IgD-negative memory B cell (primary cell): ENCODE measurements at regions not wholly inside any gene's neighbourhood (a gene's known extent, or its start where the extent isn't known, plus 50 kb on each side); places are given as distances from the start of the nearest gene placed in this dataset.

Experiments used
- H3K27ac Mint-ChIP-seq, 3 donors: one replicate each; pipeline ENCODE4 v1.8.0; 2020 to 2022; ENCODE audit warnings: mild to moderate bottlenecking in 3 of 3, mixed read lengths in 3 of 3, moderate library complexity in 1 of 3
- H3K27me3 Mint-ChIP-seq: one replicate; pipeline ENCODE4 v1.8.0; 2021; ENCODE audit warnings: mixed read lengths
- H3K36me3 Mint-ChIP-seq: one replicate; pipeline ENCODE4 v1.8.0; 2020; ENCODE audit warnings: mild to moderate bottlenecking, mixed read lengths
- H3K4me1 Mint-ChIP-seq, 3 donors: one replicate each; pipeline ENCODE4 v1.8.0; 2020 to 2022; ENCODE audit warnings: mixed read lengths in 3 of 3, mild to moderate bottlenecking in 1 of 3
- H3K4me3 Mint-ChIP-seq, 4 donors: one replicate each; pipeline ENCODE4 v1.8.0; 2020 to 2022; ENCODE audit warnings: mild to moderate bottlenecking in 4 of 4, mixed read lengths in 4 of 4, moderate library complexity in 3 of 4
- H3K9me3 Mint-ChIP-seq, 3 donors: one replicate each; pipeline ENCODE4 v1.8.0; 2020 to 2021; ENCODE audit warnings: mixed read lengths in 3 of 3, mild to moderate bottlenecking in 1 of 3

DNA sequence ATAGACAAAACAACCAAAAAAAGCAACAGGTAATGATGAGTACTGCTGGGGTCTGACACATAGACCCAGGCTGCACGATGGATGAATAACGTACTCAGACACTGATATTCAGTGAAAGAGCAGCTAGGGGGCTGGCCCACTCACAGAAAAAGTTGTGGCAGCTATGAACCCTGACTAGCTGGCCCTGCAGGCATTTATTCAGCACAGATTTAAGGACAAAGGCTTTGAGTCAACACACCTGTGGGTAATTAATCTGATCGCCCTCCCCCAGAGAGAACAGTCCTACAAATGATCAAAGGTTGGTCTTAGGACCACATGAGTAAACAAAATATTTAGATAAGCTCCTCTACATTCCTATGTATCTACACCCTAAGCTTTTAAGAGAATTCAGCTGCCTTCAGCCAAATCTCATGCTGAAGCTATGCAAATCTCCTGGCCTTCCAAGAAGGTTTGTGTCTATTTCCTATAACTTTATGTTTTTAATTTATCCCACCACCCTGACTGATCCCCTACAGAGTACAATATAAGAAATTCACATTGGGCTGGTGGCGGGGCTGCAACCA is 81.7 kb upstream of the NXT1 start:
- peaks cover 2% of the 10 kb centered on the region for H3K27me3 Mint-ChIP-seq
- peaks cover 0 to 17% (median 9%) of the 10 kb centered on the region in 3 donors for H3K9me3 Mint-ChIP-seq
- H3K4me3 Mint-ChIP-seq, result no peak overlapping the region
- H3K27ac Mint-ChIP-seq, result no peak overlapping the region
- H3K36me3 Mint-ChIP-seq, result no peaks in the 10 kb centered on the region
- H3K4me1 Mint-ChIP-seq, result no peaks in the 10 kb centered on the region

- H3K27ac Mint-ChIP-seq, result no peak overlapping the region
- no peaks in the 10 kb centered on the region for H3K36me3 Mint-ChIP-seq
- no peak overlapping the region for H3K4me3 Mint-ChIP-seq
- H3K9me3 Mint-ChIP-seq, result peaks cover 0 to 24% (median 10%) of the 10 kb centered on the region in 3 donors
- H3K4me1 Mint-ChIP-seq, result no peaks in the 10 kb centered on the region
- no peaks in the 10 kb centered on the region for H3K27me3 Mint-ChIP-seq
These were observed 82.7 kb upstream of the NXT1 start for GRCh38 chr20:23267909-23268308.

DNA sequence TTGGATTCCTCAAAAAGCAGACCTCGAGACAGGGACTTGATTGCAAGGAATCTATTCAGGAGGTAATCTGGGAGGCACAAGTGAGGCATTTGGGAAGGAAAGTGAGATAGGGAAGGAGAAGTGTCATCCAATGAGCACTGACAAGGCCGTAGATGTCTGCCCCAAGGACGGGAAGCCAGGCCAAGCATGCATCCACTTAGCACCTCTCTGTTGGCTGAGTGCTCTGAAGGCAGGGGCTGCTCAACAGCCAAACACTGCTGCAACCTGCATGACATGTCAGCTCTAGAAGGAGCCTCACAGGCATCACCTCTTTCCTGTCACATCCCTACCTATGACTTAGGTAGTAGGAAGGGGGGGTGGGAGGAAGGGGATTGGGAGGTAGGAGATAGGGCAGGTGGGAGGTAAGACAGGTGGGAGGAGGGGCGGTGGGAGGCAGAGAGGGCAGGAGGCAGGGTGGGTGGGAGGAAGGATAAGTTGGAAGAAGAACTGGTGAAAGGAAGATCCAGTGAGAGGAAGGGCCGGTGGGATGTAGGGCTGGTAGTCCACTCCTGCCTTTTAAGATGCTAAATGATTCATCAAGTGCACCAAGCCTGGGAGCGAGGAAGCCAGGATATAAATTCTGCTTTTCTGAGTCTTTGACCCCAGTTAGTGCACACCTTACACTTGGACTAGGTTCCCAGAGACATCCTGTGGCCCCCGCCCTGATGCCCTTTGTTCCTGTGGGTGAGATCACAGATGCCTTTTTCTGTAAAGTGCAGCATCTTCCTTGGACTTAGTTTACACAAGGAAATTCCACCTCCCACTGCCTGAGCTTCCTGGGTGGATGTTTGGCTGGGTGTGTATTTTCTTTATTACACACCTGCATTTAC is 83.8 kb upstream of the NXT1 start:
- Mint-ChIP-seq H3K27ac (no peak overlapping the region), H3K9me3 (peaks cover 0 to 24% (median 10%) of the 10 kb centered on the region in 3 donors), H3K4me1 (no peaks in the 10 kb centered on the region)

DNA sequence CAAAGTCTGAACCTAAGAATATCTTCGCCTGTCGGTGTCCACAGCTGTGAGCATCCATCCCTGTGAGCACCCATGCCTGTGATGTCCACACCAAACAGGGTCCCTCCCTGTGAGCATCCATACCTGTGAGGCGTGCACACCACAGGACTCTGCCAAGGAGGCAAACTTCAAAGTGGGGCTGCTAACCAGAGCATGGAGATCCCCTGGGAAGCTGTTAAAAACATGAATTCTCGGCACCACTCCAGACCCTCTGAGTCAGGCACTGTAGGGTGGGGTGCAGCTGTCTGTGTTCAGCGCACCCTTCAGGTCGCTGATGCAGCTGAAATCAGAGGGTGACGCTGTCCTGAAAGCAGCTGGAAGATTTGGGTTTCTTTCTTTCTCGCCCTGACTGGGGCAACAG is 85.4 kb upstream of the NXT1 start:
- peaks cover 0 to 2% (median 0%) of the 10 kb centered on the region in 3 donors for H3K4me1 Mint-ChIP-seq
- no peaks in the 10 kb centered on the region for H3K27me3 Mint-ChIP-seq
- no peak overlapping the region for H3K4me3 Mint-ChIP-seq
- H3K9me3 Mint-ChIP-seq, result peaks cover 0 to 24% (median 10%) of the 10 kb centered on the region in 3 donors
- no peak overlapping the region for H3K27ac Mint-ChIP-seq
- no peaks in the 10 kb centered on the region for H3K36me3 Mint-ChIP-seq

More for the DNA sequence above, 83.8 kb upstream of the NXT1 start:
- no peaks in the 10 kb centered on the region for H3K36me3 Mint-ChIP-seq
- no peaks in the 10 kb centered on the region for H3K27me3 Mint-ChIP-seq
- H3K4me3 Mint-ChIP-seq, result no peak overlapping the region

DNA sequence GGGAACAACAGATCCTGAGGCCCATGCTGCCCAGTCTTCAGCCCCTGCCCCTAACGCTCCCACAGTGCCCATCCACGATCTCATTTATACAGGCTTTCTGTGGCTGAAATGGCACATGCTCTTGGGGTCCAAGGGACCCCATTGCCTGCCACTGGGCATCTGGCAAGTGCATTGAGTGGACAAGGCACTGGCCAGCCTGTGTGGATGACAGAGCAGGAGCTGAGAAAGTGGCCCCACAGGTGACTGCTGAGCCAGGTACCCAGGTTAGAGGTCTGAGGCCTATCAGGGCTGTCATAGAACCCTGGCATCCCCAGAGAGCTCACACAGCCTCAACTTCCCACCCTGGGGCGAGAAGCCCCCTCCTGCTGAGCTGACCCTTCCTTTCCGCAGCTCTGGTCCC is 86.0 kb upstream of the NXT1 start:
- no peaks in the 10 kb centered on the region for H3K36me3 Mint-ChIP-seq
- H3K4me3 Mint-ChIP-seq, result no peak overlapping the region
- H3K27ac Mint-ChIP-seq, result no peak overlapping the region
- peaks cover 0 to 2% (median 0%) of the 10 kb centered on the region in 3 donors for H3K4me1 Mint-ChIP-seq
- peaks cover 2% of the 10 kb centered on the region for H3K27me3 Mint-ChIP-seq
- peaks cover 0 to 21% (median 10%) of the 10 kb centered on the region in 3 donors for H3K9me3 Mint-ChIP-seq

DNA sequence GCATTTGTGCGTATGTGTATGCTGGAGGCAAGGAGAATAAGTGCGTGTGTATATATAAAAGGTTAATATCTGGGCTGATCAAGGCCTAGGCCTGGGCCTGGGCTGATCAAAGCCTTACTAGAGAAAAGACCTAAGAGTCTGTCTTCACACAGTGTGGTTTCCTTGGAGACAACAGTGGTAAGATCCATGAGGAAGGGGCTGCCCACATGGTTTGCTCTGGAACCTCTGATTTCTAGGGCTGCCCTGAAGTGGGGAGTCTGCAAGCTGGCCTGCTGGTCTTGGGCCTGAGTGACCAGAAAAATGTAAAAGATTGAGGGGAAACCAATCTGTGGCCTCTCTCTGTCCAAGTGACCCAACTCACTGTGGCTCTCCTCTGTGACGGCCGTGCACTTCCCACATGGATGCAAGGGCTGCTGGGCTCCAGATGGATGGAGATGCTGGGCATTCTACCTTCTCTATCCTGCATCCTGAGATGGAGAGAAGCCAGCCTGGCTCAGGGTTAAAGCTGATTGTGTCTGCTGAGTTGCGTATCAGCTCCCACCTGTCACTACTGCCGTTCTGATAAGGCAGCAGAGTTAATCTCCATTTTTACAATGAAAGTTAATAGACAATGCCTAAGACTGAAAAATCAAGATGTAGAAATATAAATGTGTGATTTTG is 90.3 kb upstream of the NXT1 start:
- no peak overlapping the region for H3K27ac Mint-ChIP-seq
- H3K4me3 Mint-ChIP-seq, result no peak overlapping the region
- peaks cover 7% of the 10 kb centered on the region for H3K27me3 Mint-ChIP-seq
- H3K4me1 Mint-ChIP-seq, result peaks cover 0 to 2% (median 0%) of the 10 kb centered on the region in 3 donors
- peaks cover 2% of the 10 kb centered on the region for H3K36me3 Mint-ChIP-seq
- H3K9me3 Mint-ChIP-seq, result peaks cover 0 to 8% (median 3%) of the 10 kb centered on the region in 3 donors

DNA sequence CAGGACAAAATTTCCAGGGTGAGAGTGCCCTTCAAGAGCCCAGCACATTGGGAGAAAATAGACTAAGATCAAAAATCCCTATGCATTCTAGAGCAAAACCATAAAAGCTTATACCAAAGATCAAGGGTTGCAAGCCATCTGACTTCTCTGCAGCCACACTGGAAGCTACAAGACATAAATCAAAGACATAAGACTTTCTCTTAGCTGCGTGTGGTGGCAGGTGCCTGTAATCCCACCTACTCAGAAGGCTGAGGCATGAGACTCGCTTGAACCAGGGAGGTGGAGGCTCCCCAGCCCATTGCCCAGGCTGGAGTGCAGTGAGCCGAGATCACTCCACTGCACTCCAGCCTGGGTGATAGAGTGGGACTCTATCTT is 91.9 kb upstream of the NXT1 start:
- H3K27ac Mint-ChIP-seq, result no peak overlapping the region

DNA sequence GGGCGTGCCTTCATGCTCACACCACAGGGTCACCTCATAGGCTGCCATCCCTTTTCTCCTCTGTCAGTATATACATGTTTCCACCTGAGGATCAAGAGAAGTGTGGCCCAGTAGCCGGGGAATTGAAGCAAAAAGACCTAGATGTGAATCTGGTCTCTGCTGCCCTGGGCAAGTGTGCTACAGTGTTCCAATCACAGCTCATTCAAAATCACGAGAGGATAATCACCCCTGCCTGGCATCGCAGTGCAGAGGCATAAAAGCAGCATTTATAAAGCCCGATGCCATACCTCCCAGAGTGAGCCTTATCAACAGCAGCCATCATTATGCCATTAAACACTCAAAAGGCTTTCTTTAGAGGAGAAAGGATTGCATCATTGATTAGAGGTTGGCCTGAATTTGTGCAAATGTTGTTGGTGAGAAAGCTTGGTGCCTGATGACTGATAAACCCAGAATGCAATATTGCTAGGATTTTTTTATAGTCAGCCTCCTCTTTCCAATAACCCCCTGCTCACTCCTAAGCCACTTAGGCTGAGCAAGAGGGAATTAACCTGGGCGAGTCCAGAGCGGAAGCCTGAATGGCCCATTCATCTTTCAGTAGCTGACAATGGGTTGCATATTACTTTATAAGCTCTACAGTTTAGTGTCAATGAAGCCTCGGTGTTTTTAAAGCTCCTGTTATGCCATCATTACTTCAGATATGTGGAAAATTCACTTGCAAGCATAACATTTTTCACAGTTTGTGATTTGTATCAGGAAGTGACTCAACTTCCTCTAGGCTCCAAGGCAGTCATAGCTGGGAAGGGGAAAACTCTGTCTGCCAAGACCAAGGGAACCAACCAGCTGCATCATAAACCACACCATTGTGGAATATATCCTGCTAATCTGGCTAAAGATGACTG is 92.5 kb upstream of the NXT1 start:
- Mint-ChIP-seq H3K27me3 (peaks cover 8% of the 10 kb centered on the region), H3K4me3 (no peak overlapping the region), H3K27ac (no peak overlapping the region), H3K36me3 (peaks cover 4% of the 10 kb centered on the region), H3K4me1 (peaks cover 0 to 2% (median 0%) of the 10 kb centered on the region in 3 donors), H3K9me3 (no peaks in the 10 kb centered on the region)

More for the DNA sequence above, 91.9 kb upstream of the NXT1 start:
- Mint-ChIP-seq H3K27me3 (peaks cover 8% of the 10 kb centered on the region), H3K36me3 (peaks cover 4% of the 10 kb centered on the region), H3K4me3 (no peak overlapping the region), H3K9me3 (peaks cover 0 to 5% (median 1%) of the 10 kb centered on the region in 3 donors), H3K4me1 (peaks cover 0 to 2% (median 0%) of the 10 kb centered on the region in 3 donors)

- Mint-ChIP-seq H3K4me3 (no peak overlapping the region), H3K27ac (no peak overlapping the region), H3K9me3 (no peaks in the 10 kb centered on the region), H3K27me3 (peaks cover 11% of the 10 kb centered on the region), H3K36me3 (peaks cover 4% of the 10 kb centered on the region), H3K4me1 (peaks cover 0 to 2% (median 0%) of the 10 kb centered on the region in 3 donors)
These were observed 93.4 kb upstream of the NXT1 start for GRCh38 chr20:23257106-23257761.

DNA sequence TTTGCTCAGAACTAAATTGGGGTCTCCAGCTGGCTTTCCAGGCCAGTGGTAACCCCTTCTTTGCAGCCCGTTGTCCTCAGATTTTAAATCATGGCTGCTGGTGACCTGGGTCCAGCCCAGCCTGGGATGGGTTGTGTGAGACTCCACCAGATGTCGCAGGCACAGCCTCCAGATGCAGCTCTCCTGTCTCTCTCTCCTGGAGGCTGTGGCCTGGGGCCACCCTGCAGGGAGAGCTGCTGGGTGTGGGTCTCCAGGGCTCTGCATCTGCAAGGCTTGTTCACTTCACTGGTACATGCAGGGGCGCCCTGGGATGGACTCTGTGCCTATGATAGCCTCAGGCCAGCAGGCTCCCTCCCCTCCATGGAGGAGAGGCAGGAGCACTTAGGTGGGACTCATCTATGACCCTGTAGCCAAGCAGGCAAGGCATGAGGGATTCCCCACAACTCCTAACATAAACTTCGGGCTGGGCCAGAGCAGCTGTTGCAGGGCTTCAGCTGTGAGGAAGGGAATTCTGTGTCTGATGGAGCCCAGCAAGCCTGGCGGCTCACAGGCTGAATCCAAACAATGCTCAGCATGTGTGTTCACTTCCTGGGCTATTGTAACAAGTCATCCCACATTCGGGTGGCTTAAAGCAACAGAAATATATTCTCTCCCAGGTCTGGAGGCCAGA is 94.7 kb upstream of the NXT1 start:
- Mint-ChIP-seq H3K4me1 (peaks cover 0 to 2% (median 0%) of the 10 kb centered on the region in 3 donors), H3K9me3 (no peaks in the 10 kb centered on the region), H3K36me3 (peaks cover 4% of the 10 kb centered on the region), H3K27me3 (peaks cover 18% of the 10 kb centered on the region), H3K4me3 (no peak overlapping the region), H3K27ac (no peak overlapping the region)

- H3K27me3 Mint-ChIP-seq, result peaks cover 18% of the 10 kb centered on the region
- H3K27ac Mint-ChIP-seq, result no peak overlapping the region
- H3K4me3 Mint-ChIP-seq, result no peak overlapping the region
- peaks cover 4% of the 10 kb centered on the region for H3K36me3 Mint-ChIP-seq
- H3K9me3 Mint-ChIP-seq, result no peaks in the 10 kb centered on the region
- H3K4me1 Mint-ChIP-seq, result no peaks in the 10 kb centered on the region
These were observed 95.5 kb upstream of the NXT1 start for GRCh38 chr20:23255106-23255505.

DNA sequence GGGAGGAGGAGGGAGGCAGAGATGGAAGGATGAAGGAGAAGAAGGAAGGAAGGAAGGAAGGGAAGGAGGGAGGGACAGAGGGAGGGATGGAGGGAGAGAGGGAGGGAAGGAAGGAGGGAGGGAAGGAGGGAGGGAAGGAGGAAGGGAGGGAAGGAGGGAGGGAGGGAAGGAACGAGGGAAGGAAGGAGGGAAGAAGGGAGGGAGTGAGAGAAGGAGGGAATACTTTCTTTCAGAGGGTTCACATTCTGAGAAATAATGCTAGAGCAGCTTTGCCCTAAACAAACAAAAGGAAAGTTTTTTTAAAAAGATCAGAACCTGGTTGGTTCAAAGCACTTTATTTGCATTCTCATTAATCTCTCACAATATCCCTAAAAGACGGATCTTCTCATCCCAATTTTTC is 96.1 kb upstream of the NXT1 start:
- H3K4me1 Mint-ChIP-seq, result no peaks in the 10 kb centered on the region
- no peak overlapping the region for H3K27ac Mint-ChIP-seq
- H3K27me3 Mint-ChIP-seq, result peaks cover 18% of the 10 kb centered on the region
- H3K36me3 Mint-ChIP-seq, result peaks cover 4% of the 10 kb centered on the region
- H3K4me3 Mint-ChIP-seq, result no peak overlapping the region
- H3K9me3 Mint-ChIP-seq, result no peaks in the 10 kb centered on the region

DNA sequence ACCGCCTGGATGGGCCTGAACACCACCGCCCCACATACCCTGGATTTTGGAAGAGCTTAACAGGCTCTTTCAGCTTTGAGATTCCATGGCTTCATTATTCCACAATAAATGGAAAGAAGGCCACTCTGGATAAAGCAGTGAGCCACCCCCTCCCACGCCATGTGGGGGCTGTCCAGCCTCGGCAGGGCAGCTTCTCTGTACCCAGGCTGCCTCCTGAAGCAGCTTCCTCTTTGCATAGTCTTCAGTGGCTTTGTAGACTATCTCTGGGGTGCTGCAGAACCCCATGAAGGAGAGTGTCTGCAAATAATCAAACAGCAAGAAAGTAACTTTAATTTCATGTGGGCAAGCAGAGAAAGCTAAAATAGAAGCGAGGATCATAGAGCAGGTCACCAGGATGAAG is 96.6 kb upstream of the NXT1 start:
- Mint-ChIP-seq H3K36me3 (peaks cover 4% of the 10 kb centered on the region), H3K4me3 (no peak overlapping the region), H3K9me3 (no peaks in the 10 kb centered on the region), H3K27me3 (peaks cover 18% of the 10 kb centered on the region), H3K27ac (no peak overlapping the region), H3K4me1 (no peaks in the 10 kb centered on the region)

DNA sequence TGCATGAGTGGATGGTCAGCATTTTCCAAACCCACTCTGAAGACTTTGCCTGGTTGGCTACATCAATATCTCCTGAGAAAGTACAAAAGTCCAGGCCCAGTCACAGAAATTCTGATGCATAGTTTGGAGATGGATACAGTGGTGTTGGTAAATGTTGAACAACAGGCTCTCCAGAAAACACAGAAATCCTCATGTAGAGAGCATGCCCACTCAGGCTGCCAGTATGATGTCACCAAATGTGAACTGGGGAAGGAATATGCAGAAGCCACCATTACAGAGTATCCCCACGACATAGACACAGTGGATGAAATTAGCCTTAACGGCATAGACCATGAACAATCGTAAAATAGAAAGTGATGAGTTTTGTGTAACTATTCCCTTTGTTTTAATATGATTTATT is 97.1 kb upstream of the NXT1 start:
- H3K4me1 Mint-ChIP-seq, result no peaks in the 10 kb centered on the region
- H3K9me3 Mint-ChIP-seq, result no peaks in the 10 kb centered on the region
- H3K4me3 Mint-ChIP-seq, result no peak overlapping the region
- H3K36me3 Mint-ChIP-seq, result peaks cover 4% of the 10 kb centered on the region
- peaks cover 18% of the 10 kb centered on the region for H3K27me3 Mint-ChIP-seq
- no peak overlapping the region for H3K27ac Mint-ChIP-seq
